ENCODE measurements at regions not wholly inside any gene's neighbourhood (a gene's known extent, or its start where the extent isn't known, plus 50 kb on each side); places are given as distances from the start of the nearest gene placed in this dataset.

GRCh38 chr14:50018201-50018932, 98.0 kb downstream of the VCPKMT start:
- Histone ChIP-seq H3K4me1 (ENCODE audit: insufficient read depth, low read length, poor library complexity, severe bottlenecking) (peaks cover 2% of the 10 kb centered on the region), H3K4me3 (ENCODE audit: low read depth, low read length, poor library complexity, severe bottlenecking) (no peak overlapping the region), H3K27me3 (replicated peaks; ENCODE audit: insufficient read depth, low read depth, low read length, poor library complexity) (no peaks in the 10 kb centered on the region), H3K9me3 (ENCODE audit: low read depth, low read length, poor library complexity, severe bottlenecking) (peaks cover 10% of the 10 kb centered on the region), H3K27ac (ENCODE audit: low read depth, low read length, poor library complexity, severe bottlenecking) (no peak overlapping the region), H3K36me3 (ENCODE audit: insufficient read depth, low read length, poor library complexity, severe bottlenecking) (no peaks in the 10 kb centered on the region)
- no TSS peak for BruUV-seq (replicated peaks)
- DNase-seq (ENCODE audit: low spot score) = no peak
- POLR2A ChIA-PET (ENCODE audit: low non-redundant PET) = no interaction called here
- TF ChIP-seq CTCF (conservative IDR thresholded peaks at IDR 0.05; ENCODE audit: low read depth, low read length) = no peak
- TF ChIP-seq EZH2 (IDR thresholded peaks at IDR 0.05; ENCODE audit: borderline replicate concordance, low read depth, low read length, poor library complexity, severe bottlenecking) = no peak
- intact Hi-C loops (cut with micrococcal nuclease; ENCODE audit: unreplicated experiment) = no loop called here
- CTCF ChIA-PET = no interaction called here

GRCh38 chr14:50018933-50019210, 97.5 kb downstream of the VCPKMT start:
- Histone ChIP-seq H3K36me3 (ENCODE audit: insufficient read depth, low read length, poor library complexity, severe bottlenecking) (no peaks in the 10 kb centered on the region), H3K4me3 (ENCODE audit: low read depth, low read length, poor library complexity, severe bottlenecking) (no peak overlapping the region), H3K4me1 (ENCODE audit: insufficient read depth, low read length, poor library complexity, severe bottlenecking) (peaks cover 7% of the 10 kb centered on the region), H3K9me3 (ENCODE audit: low read depth, low read length, poor library complexity, severe bottlenecking) (peaks cover 10% of the 10 kb centered on the region), H3K27me3 (replicated peaks; ENCODE audit: insufficient read depth, low read depth, low read length, poor library complexity) (no peaks in the 10 kb centered on the region), H3K27ac (ENCODE audit: low read depth, low read length, poor library complexity, severe bottlenecking) (no peak overlapping the region)
- no peak for DNase-seq (ENCODE audit: low spot score)
- TF ChIP-seq CTCF (conservative IDR thresholded peaks at IDR 0.05; ENCODE audit: low read depth, low read length) (no peak), EZH2 (IDR thresholded peaks at IDR 0.05; ENCODE audit: borderline replicate concordance, low read depth, low read length, poor library complexity, severe bottlenecking) (no peak)
- ChIA-PET POLR2A (ENCODE audit: low non-redundant PET) (no interaction called here), CTCF (no interaction called here)
- intact Hi-C loops (cut with micrococcal nuclease; ENCODE audit: unreplicated experiment) = no loop called here
- no TSS peak for BruUV-seq (replicated peaks)

GRCh38 chr14:50020184-50020583, 96.2 kb downstream of the VCPKMT start:
- CTCF ChIA-PET = no interaction called here
- H3K36me3 ChIP-seq (ENCODE audit: insufficient read depth, low read length, poor library complexity, severe bottlenecking) = no peaks in the 10 kb centered on the region
- H3K27me3 ChIP-seq (replicated peaks; ENCODE audit: insufficient read depth, low read depth, low read length, poor library complexity) = no peaks in the 10 kb centered on the region
- intact Hi-C loops (cut with micrococcal nuclease; ENCODE audit: unreplicated experiment) = no loop called here
- TF ChIP-seq EZH2 (IDR thresholded peaks at IDR 0.05; ENCODE audit: borderline replicate concordance, low read depth, low read length, poor library complexity, severe bottlenecking) (no peak), CTCF (conservative IDR thresholded peaks at IDR 0.05; ENCODE audit: low read depth, low read length) (no peak)
- no peak overlapping the region for H3K27ac ChIP-seq (ENCODE audit: low read depth, low read length, poor library complexity, severe bottlenecking)
- H3K9me3 ChIP-seq (ENCODE audit: low read depth, low read length, poor library complexity, severe bottlenecking) = peaks cover 10% of the 10 kb centered on the region
- POLR2A ChIA-PET (ENCODE audit: low non-redundant PET) = no interaction called here
- no peak overlapping the region for H3K4me3 ChIP-seq (ENCODE audit: low read depth, low read length, poor library complexity, severe bottlenecking)
- H3K4me1 ChIP-seq (ENCODE audit: insufficient read depth, low read length, poor library complexity, severe bottlenecking) = peaks cover 9% of the 10 kb centered on the region
- DNase-seq (ENCODE audit: low spot score) = no peak
- BruUV-seq (replicated peaks) = no TSS peak

Measured in A673 (cell line).